Peyer's patch (tissue), 4 donors: ENCODE measurements at regions not wholly inside any gene's neighbourhood (a gene's known extent, or its start where the extent isn't known, plus 50 kb on each side); places are given as distances from the start of the nearest gene placed in this dataset.

Experiments
- DNase-seq, 3 donors: peaks; one replicate each; pipeline ENCODE4 v3.0.0-alpha.2; 2017 to 2019
- H3K27ac ChIP-seq, 4 donors: fragments of 200-600 bp; sonication (generic); one replicate each; pipeline ENCODE4 v1.5.1; 2016 to 2019
- H3K27me3 ChIP-seq, 2 donors: fragments of 200-600 bp; sonication (generic); one replicate each; pipeline ENCODE4 v1.5.1; 2019
- H3K36me3 ChIP-seq, 3 donors: fragments of 200-600 bp; sonication (generic); one replicate each; pipeline ENCODE4 v1.5.1; 2016 to 2019
- H3K4me1 ChIP-seq, 4 donors: fragments of 200-600 bp; sonication (generic); one replicate each; pipeline ENCODE4 v1.5.1; 2016 to 2019
- H3K4me3 ChIP-seq, 4 donors: fragments of 200-600 bp; sonication (generic); 1 replicate in 3 of 4; 2 replicates in 1 of 4; pipeline ENCODE4 v1.5.1; 2016 to 2019; ENCODE audit warnings: mild to moderate bottlenecking in 1 of 4
- H3K9me3 ChIP-seq, 4 donors: fragments of 200-600 bp; sonication (generic); one replicate each; pipeline ENCODE4 v1.5.1; 2016 to 2019; ENCODE audit warnings: mild to moderate bottlenecking in 1 of 4
- CTCF ChIP-seq, 6 experiments: fragments of 450-650 bp in 4 of 6; fragments of 200-600 bp in 2 of 6; sonication (generic) in 1 of 6; IDR thresholded peaks; one replicate each; pipeline ENCODE4 v1.5.1; 2017 to 2019; ENCODE audit warnings: antibody characterized with exemption in 6 of 6, mild to moderate bottlenecking in 3 of 6, moderate library complexity in 1 of 6
- POLR2A ChIP-seq, 2 donors: fragments of 450-650 bp; IDR thresholded peaks; one replicate each; pipeline ENCODE4 v1.5.1; 2017; ENCODE audit warnings: antibody characterized with exemption in 2 of 2, mild to moderate bottlenecking in 2 of 2, moderate library complexity in 2 of 2

GRCh38 chr1:101451888-101452287, 215.1 kb downstream of the S1PR1 start:
- no peaks in the 10 kb centered on the region for H3K27me3 ChIP-seq
- H3K9me3 ChIP-seq, result peaks cover 0 to 2% (median 0%) of the 10 kb centered on the region in 4 donors
- H3K4me3 ChIP-seq, result no peak overlapping the region
- H3K4me1 ChIP-seq, result peaks cover 0 to 4% (median 0%) of the 10 kb centered on the region in 4 donors
- no peak for DNase-seq
- no peak for TF ChIP-seq POLR2A (IDR thresholded peaks at IDR 0.05)
- no peak for TF ChIP-seq CTCF (IDR thresholded peaks at IDR 0.05)
- no peaks in the 10 kb centered on the region for H3K36me3 ChIP-seq
- H3K27ac ChIP-seq, result no peak overlapping the region

DNA sequence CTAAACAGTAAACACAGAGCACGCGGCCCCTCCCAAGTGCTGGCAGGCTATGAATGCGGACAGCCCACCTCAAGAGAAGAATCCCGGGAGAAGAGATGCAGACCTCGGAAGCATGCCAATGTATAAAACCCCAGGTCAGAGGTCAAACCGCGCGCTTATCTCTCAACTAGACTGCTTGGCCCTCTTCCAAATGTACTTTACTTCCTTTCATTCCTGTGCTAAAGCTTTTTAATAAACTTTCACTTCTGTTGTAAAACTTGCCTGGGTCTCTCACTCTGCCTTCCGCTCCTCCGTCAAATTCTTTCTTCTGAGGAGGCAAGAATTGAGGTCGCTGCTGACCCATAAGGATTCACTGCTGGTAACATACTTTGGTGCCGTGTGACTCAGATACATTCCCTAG, 216.0 kb downstream of the S1PR1 start:
- peaks cover 0 to 4% (median 0%) of the 10 kb centered on the region in 4 donors for H3K4me1 ChIP-seq
- H3K27me3 ChIP-seq, result no peaks in the 10 kb centered on the region
- no peaks in the 10 kb centered on the region for H3K36me3 ChIP-seq
- TF ChIP-seq POLR2A (IDR thresholded peaks at IDR 0.05) (no peak), CTCF (IDR thresholded peaks at IDR 0.05) (no peak)
- no peak overlapping the region for H3K4me3 ChIP-seq
- peaks cover 0 to 2% (median 0%) of the 10 kb centered on the region in 4 donors for H3K9me3 ChIP-seq
- no peak overlapping the region for H3K27ac ChIP-seq
- no peak for DNase-seq

GRCh38 chr1:101453844-101454243, 217.0 kb downstream of the S1PR1 start:
- peaks cover 0 to 2% (median 0%) of the 10 kb centered on the region in 4 donors for H3K9me3 ChIP-seq
- H3K4me3 ChIP-seq, result no peak overlapping the region
- no peak overlapping the region for H3K27ac ChIP-seq
- TF ChIP-seq POLR2A (IDR thresholded peaks at IDR 0.05) (no peak), CTCF (IDR thresholded peaks at IDR 0.05) (no peak)
- peaks cover 0 to 4% (median 0%) of the 10 kb centered on the region in 4 donors for H3K4me1 ChIP-seq
- no peaks in the 10 kb centered on the region for H3K27me3 ChIP-seq
- DNase-seq, result no peak
- no peaks in the 10 kb centered on the region for H3K36me3 ChIP-seq

DNA sequence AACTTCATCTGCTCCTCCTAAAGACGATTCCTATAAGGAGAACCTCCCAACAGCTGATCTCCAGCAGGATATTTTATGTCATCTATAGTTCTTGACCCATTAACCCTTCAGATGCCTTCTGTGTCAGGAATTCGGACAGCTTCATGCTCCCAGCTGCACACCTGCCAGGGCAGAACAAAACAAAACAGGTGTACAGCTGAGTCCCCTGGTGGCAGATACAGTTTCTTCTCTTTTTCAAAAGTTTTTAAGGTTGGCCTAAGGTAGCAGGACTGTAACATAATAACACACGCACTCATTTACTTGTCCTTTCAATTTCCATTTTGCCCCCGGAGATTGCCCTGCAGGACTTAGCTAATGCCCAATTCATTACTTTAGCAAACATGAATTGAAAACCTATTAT, 218.3 kb downstream of the S1PR1 start:
- no peak overlapping the region for H3K4me3 ChIP-seq
- TF ChIP-seq CTCF (IDR thresholded peaks at IDR 0.05) (no peak), POLR2A (IDR thresholded peaks at IDR 0.05) (no peak)
- peaks cover 0 to 4% (median 0%) of the 10 kb centered on the region in 4 donors for H3K4me1 ChIP-seq
- no peak for DNase-seq
- no peaks in the 10 kb centered on the region for H3K27me3 ChIP-seq
- no peak overlapping the region for H3K27ac ChIP-seq
- peaks cover 0 to 2% (median 0%) of the 10 kb centered on the region in 4 donors for H3K9me3 ChIP-seq
- no peaks in the 10 kb centered on the region for H3K36me3 ChIP-seq

DNA sequence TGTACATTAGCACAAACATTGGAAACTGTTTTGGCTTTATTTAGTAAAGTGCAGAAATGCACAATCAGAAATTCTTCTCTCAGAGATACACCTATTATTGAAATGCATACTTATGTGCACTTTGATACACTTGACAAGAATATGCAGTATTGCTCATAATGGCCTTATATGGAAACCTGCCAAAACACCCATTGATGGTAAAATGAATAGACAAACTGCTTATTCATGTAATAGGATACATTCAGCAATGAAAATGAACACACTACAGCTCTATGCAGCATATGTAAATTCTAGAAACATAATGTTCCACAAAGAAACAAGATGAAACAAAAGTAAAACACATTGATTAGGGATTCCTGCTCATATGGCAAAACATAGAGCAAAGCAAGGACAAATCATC, 223.9 kb downstream of the S1PR1 start:
- H3K4me3 ChIP-seq, result no peak overlapping the region
- H3K27ac ChIP-seq, result no peak overlapping the region
- H3K9me3 ChIP-seq, result no peaks in the 10 kb centered on the region
- no peak for DNase-seq
- H3K27me3 ChIP-seq, result no peaks in the 10 kb centered on the region
- TF ChIP-seq CTCF (IDR thresholded peaks at IDR 0.05) (no peak), POLR2A (IDR thresholded peaks at IDR 0.05) (no peak)
- no peaks in the 10 kb centered on the region for H3K36me3 ChIP-seq
- H3K4me1 ChIP-seq, result no peaks in the 10 kb centered on the region

- no peaks in the 10 kb centered on the region for H3K9me3 ChIP-seq
- no peaks in the 10 kb centered on the region for H3K27me3 ChIP-seq
- no peak overlapping the region for H3K4me3 ChIP-seq
- no peaks in the 10 kb centered on the region for H3K4me1 ChIP-seq
- DNase-seq, result no peak
- H3K36me3 ChIP-seq, result no peaks in the 10 kb centered on the region
- H3K27ac ChIP-seq, result no peak overlapping the region
- TF ChIP-seq CTCF (IDR thresholded peaks at IDR 0.05) (no peak), POLR2A (IDR thresholded peaks at IDR 0.05) (no peak)
Observed at GRCh38 chr1:101463195-101463594, 226.4 kb downstream of the S1PR1 start.
